ENCODE measurements at regions not wholly inside any gene's neighbourhood (a gene's known extent, or its start where the extent isn't known, plus 50 kb on each side); places are given as distances from the start of the nearest gene placed in this dataset.
"Not testable (repeated sequence)": the region's sequence is repeated elsewhere in the genome, so short reads cannot be mapped to it uniquely, and the experiment has no call there.

DNA sequence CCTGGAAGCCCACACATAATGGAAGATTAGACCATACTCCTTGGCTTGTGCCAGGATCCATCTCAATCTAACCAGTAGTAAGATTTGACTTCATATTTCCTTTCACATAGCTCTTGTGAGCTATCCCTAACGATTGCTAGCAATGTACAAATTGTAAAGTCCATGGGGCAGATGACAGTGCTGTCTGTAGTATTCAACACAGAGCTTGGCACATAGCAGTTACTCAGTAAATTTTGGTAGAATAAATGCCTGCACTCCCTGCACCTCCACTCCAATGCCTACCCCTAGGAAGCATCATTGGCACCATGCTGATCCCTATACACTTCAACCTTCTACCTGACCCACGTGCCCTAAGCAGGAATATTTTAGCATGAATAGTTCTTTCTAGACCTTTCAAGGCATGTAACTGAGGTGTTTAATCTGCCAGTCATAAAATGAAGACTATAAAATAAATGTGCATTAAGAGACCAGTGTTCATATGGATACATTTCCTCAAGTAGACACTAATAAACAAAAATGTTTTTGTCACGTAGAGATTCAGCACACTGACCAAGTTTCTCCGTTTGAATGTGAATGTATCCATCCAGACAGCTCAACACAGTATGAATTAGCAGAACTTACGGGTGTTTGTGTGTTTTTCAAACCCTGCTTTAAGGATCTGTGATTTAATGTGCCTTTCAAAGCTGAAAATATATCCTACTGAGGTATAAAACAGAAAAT is 98.8 kb downstream of the BMP4 start:
- no peak for DNase-seq (ENCODE audit: low spot score)

DNA sequence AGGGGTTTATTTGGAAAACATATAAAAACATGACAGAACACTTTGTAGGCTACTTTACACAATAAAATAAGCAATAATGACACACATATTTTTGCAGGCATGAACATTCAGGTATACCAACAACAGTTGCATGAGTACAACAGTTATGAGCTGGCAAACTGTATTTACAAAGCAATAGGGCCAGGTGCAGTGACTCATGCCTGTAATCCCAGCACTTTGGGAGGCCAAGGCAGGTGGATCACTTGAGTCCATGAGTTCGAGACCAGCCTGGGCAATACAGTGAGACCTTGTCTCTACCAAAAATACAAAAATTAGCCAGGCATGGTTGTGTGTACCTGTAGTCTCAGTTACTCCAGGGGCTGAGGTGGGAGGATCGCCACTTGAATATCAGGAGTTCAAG is 101.1 kb downstream of the BMP4 start:
- no peak for DNase-seq (ENCODE audit: low spot score)

- DNase-seq (ENCODE audit: low spot score) = no peak
Measured at GRCh38 chr14:53855127-53855526, 101.5 kb downstream of the BMP4 start.

DNA sequence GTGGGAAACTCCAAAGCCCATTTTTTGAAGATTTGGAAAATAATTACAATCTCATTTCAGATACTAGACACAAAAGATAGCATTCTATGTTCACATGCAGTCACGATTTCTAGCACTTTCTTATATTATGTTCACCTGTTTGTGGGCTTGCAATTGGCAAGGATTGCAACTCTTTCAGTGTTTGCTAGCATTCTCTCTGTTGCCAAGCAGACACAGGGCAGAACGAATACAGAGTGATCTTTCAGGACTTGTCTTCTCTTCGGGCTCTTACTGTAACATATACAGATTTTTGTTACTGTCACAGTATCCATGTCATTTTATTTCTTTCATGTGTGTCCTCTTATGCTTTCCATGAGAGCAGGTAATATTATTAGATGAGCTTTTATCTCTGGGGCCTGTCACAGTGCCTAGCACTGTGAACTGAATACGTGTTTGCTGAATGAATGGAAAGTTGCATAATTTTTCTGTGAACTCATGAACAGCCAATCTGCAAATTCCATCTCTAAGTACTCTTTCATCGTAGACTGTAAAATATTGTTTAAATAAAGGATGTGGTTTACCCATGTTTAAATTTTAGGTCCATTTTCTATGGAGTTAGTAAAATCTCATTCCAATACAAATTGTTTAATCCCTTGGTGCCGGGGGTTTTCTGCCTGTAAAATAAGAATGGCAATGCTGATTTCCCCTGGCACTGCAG is 105.1 kb downstream of the BMP4 start:
- no peak for DNase-seq (ENCODE audit: low spot score)

GRCh38 chr14:53850714-53851296 is 105.8 kb downstream of the BMP4 start:
- peak; percentile 13 for DNase-seq (ENCODE audit: low spot score)

GRCh38 chr14:53849549-53849948 is 107.1 kb downstream of the BMP4 start:
- DNase-seq (ENCODE audit: low spot score) = no peak

- DNase-seq (ENCODE audit: low spot score) = no peak
Measured at GRCh38 chr14:53848854-53849253, 107.8 kb downstream of the BMP4 start.

GRCh38 chr14:53847881-53848280 is 108.7 kb downstream of the BMP4 start:
- no peak for DNase-seq (ENCODE audit: low spot score)

- DNase-seq (ENCODE audit: low spot score) = no peak
Measured at GRCh38 chr14:53847057-53847456, 109.6 kb downstream of the BMP4 start.

DNA sequence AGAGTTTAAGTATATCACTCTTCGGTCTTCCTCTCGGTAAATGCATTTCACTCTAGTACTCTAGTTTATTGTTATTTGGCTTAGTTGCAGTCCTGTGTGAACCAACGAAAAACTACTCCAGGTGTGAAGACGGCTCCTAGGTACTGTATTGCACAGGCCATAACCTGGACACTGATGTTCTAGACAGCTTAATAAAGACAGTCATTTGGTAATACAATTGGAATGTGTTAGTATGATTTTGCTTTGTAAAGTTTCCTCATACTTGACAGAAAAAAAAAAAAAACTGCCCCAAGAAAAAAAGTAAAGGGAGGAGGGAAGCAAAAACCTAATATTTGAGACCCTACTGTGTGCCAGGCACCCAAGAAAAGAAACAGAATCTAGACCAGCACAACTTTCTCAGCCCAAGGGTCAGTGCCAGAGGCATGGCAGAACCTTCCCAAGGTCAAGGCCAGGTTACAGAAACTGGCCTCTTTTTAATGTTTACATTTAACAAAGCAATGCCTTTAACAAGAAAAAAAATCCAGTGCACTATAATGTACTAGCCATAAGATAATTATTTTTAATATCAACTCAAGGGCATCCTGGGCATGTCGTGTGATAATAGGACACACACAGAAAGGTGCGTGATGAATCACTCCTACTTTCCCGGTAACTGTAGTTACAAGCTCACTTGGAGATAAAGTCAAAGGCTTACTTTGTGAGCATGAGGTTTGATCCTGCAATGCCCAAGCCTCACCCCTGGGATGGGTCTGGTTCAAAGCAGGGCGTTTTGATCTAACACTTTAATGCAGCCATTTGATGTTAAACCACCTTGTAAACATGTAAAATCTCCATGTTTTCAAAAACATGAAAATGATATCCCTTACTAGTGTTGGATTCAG is 110.6 kb downstream of the BMP4 start:
- DNase-seq (ENCODE audit: low spot score) = no peak

DNA sequence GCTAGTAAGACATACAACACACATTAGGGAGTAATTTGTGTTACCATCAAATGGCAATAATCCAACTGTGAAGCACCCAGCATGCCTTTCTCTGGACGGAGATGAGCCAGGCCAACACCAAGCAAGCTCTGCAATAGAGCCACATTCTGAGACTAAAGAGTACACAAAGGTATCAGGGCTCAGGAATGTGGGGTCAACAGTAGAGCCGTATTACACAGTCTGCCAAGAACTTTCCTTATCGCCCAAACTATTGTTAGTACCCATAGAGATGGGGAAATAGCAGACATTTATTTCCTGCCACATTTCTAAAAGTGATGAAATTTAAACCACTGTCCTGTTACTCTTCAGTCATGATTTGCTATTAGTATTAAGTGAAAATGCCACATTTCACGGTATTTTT is 113.7 kb downstream of the BMP4 start:
- DNase-seq (ENCODE audit: low spot score) = no peak

GRCh38 chr14:53841109-53842099 is 115.2 kb downstream of the BMP4 start:
- DNase-seq (ENCODE audit: low spot score) = no peak

- DNase-seq (ENCODE audit: low spot score) = no peak
Measured at GRCh38 chr14:53840444-53840843, 116.2 kb downstream of the BMP4 start.

DNA sequence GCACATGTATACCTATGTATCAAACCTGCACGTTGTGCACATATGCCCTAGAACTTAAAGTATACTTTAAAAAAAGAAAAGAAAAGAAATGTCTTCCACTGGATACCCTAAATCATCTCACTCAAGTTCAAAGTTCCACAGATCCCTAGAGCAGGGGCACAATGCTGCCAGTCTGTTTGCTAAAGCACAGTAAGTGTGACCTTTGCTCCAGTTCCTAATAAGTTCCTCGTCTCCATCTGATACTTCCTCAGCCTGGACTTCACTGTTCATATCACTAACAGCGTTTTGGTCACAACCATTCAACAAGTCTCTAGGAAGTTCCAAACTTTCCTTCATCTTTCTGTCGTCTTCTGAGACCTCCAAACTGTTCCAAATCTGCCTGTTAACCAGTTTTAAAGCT is 118.3 kb downstream of the BMP4 start:
- no peak for DNase-seq (ENCODE audit: low spot score)

DNA sequence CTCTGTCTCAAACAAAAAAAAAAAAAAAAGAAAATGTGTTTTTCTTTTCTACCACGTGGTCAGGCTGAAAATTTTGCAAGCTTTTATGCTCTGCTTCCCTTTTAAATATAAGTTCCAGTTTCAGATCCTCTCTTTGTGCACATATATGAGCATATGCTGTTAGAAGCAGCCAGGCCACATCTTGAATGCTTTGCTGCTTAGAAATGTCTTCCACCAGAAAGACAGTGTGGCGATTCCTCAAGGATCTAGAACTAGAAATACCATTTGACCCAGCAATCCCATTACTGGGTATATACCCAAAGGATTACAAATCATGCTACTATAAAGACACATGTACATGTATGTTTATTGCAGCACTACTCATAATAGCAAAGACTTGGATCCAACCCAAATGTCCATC is 119.0 kb downstream of the BMP4 start:
- DNase-seq (ENCODE audit: low spot score) = not testable (repeated sequence)

DNA sequence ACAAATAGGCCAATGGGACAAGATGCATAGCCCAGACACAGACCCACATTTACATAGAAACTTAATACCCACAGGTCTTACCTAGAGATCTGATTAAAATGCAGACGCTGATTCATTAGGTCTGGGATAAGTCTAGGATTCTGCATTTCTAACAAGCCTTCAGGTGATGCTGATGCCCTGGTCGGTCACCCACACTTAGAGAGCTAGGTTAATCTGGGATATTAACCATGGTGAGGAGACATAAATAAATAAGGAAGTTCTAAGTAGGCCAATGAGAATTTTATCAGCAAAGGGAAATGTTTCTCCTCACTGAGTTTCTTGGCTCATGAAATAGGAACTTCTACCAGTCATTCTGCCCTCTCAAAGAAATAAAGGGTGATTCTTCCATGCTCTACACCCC is 120.1 kb downstream of the BMP4 start:
- DNase-seq (ENCODE audit: low spot score) = no peak

DNA sequence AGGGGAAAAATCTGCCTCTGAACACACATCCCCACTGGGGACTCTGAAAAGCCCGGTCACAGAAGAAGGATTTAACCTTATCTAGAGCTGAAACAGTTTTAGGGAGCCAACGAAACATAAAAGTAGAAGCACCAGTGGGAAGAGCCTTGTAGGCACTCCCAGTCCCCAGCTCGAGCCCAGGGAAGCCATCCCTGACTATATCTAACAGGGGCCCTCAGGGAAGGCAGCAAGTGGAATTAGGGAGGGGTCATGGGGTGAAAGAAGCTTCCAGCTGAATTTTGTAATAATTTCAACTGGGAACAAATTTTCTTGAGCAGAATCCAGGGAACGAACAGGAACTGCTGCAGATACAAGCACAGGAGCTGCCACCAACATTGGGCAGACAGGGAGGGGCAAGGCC is 127.8 kb downstream of the BMP4 start:
- no peak for DNase-seq (ENCODE audit: low spot score)

- DNase-seq (ENCODE audit: low spot score) = no peak
Measured at GRCh38 chr14:53824061-53824460, 132.6 kb downstream of the BMP4 start.

DNA sequence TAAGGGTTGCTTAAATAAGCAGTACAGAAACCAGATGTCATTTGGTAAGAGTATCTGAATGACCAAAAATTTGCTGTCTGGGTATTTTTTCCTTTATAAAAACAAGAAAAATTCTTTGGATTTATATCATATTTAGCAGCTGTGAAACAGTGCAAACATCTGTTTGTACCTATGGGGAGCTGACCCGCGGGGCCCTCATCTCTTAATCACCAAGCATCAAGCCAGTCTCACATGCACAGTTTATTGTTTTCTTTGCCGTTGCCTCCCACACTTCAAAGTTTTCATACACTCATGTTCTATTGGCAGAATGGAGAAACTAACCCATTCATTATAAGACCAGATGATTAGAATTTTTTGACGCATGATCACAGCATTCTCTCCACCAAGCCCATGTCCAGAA is 142.2 kb downstream of the BMP4 start:
- no peak for DNase-seq (ENCODE audit: low spot score)

- no peak for DNase-seq (ENCODE audit: low spot score)
Measured at GRCh38 chr14:53810221-53810620, 146.4 kb downstream of the BMP4 start.

DNA sequence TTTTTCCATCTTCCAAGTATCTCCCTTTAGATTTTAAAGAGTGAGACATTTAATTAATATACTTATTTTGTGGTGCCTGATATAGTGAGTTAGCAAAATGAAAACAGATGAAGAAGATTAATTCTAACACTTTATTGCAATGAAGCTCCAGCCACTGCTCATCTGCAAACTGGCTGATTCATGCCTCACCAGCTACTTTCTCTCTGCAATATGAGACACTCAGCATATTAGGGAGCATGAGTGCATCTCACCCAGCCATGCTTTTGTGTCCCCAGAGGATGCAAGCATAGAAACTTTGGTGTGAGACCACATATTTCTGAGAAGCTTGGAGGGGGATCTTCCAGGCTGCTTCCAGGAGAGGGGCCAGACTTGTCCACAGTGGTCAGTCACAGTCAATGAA is 148.6 kb downstream of the BMP4 start:
- DNase-seq (ENCODE audit: low spot score) = no peak
